DND-41 (cell line): ENCODE measurements at regions not wholly inside any gene's neighbourhood (a gene's known extent, or its start where the extent isn't known, plus 50 kb on each side); places are given as distances from the start of the nearest gene placed in this dataset.

ENCODE experiments used
- ATAC-seq: fragments of 200-7000 bp; cut with Tn5 transposase; 3 replicates; pipeline ENCODE4 v1.9.1; 2021; ENCODE audit warnings: low read depth; ENCODE audit not compliant: insufficient read depth
- DNase-seq: peaks from one replicate; pipeline ENCODE4 v3.0.0-alpha.2; 2020
- H2AFZ ChIP-seq: 2 replicates; pipeline ENCODE4 v1.6.0; 2012; ENCODE audit warnings: low read depth, low read length
- H3K27ac ChIP-seq: 2 replicates; pipeline ENCODE4 v1.5.1; 2012; ENCODE audit warnings: low read length, inconsistent platforms
- H3K27me3 ChIP-seq: fragments of 200-600 bp; sonication (generic); 2 replicates; pipeline ENCODE4 v1.6.0; 2012; ENCODE audit warnings: low read length, mild to moderate bottlenecking, inconsistent platforms; ENCODE audit not compliant: insufficient read depth, poor library complexity
- H3K36me3 ChIP-seq: 2 replicates; pipeline ENCODE4 v1.5.1; 2012; ENCODE audit warnings: low read length, inconsistent platforms; ENCODE audit not compliant: insufficient read depth
- H3K4me1 ChIP-seq: 2 replicates; pipeline ENCODE4 v1.5.1; 2012; ENCODE audit warnings: mild to moderate bottlenecking, low read length; ENCODE audit not compliant: insufficient read depth
- H3K4me2 ChIP-seq: 2 replicates; pipeline ENCODE4 v1.6.0; 2012; ENCODE audit warnings: mild to moderate bottlenecking, moderate library complexity, low read length, inconsistent platforms; ENCODE audit not compliant: insufficient read depth
- H3K4me3 ChIP-seq, 2 experiments: fragments of 200-600 bp in 1 of 2; shearing (Covaris generic) in 1 of 2; 2 replicates each; pipeline ENCODE4 v1.5.1; 2012 to 2016; ENCODE audit warnings: inconsistent platforms in 2 of 2, low read length in 2 of 2, mild to moderate bottlenecking in 2 of 2, low read depth in 1 of 2, moderate library complexity in 1 of 2
- H3K79me2 ChIP-seq: 2 replicates; pipeline ENCODE4 v1.6.0; 2012; ENCODE audit warnings: low read length, inconsistent platforms; ENCODE audit not compliant: insufficient read depth
- H3K9ac ChIP-seq: 2 replicates; pipeline ENCODE4 v1.6.0; 2012; ENCODE audit warnings: low read depth, mild to moderate bottlenecking, inconsistent platforms, low read length, moderate library complexity
- H3K9me3 ChIP-seq: 2 replicates; pipeline ENCODE4 v1.5.1; 2012; ENCODE audit warnings: low read length, moderate library complexity, mild to moderate bottlenecking, inconsistent platforms; ENCODE audit not compliant: insufficient read depth, severe bottlenecking
- H4K20me1 ChIP-seq: 2 replicates; pipeline ENCODE4 v1.6.0; 2012; ENCODE audit warnings: low read length; ENCODE audit not compliant: insufficient read depth
- EZH2 ChIP-seq: IDR thresholded peaks from 3 replicates; pipeline ENCODE4 v1.6.1; 2012; ENCODE audit warnings: borderline replicate concordance, low read depth, mild to moderate bottlenecking, moderate library complexity, low read length, inconsistent platforms; ENCODE audit not compliant: severe bottlenecking
- TF ChIP-seq, protein P1 (sequence below): IDR thresholded peaks from 2 replicates; pipeline ENCODE4 v1.5.1; 2012; ENCODE audit warnings: borderline replicate concordance, low read length, moderate library complexity, mild to moderate bottlenecking; ENCODE audit not compliant: poor library complexity, severe bottlenecking; ENCODE audit errors: extremely low read depth

GRCh38 chr12:43022838-43023237 is 433.3 kb upstream of the PRICKLE1 start:
- H3K4me1 ChIP-seq = no peaks in the 10 kb centered on the region
- no peaks in the 10 kb centered on the region for H3K36me3 ChIP-seq
- no peak overlapping the region for H2AFZ ChIP-seq
- H3K4me2 ChIP-seq = no peak overlapping the region
- no peak overlapping the region for H3K9ac ChIP-seq
- no peaks in the 10 kb centered on the region for H3K27me3 ChIP-seq
- H4K20me1 ChIP-seq = no peaks in the 10 kb centered on the region
- no peak overlapping the region for H3K27ac ChIP-seq
- H3K79me2 ChIP-seq = no peaks in the 10 kb centered on the region
- no peak for DNase-seq
- no peak for ATAC-seq
- no peaks in the 10 kb centered on the region for H3K9me3 ChIP-seq
- TF ChIP-seq EZH2 = no peak
- TF ChIP-seq, protein P1, sequence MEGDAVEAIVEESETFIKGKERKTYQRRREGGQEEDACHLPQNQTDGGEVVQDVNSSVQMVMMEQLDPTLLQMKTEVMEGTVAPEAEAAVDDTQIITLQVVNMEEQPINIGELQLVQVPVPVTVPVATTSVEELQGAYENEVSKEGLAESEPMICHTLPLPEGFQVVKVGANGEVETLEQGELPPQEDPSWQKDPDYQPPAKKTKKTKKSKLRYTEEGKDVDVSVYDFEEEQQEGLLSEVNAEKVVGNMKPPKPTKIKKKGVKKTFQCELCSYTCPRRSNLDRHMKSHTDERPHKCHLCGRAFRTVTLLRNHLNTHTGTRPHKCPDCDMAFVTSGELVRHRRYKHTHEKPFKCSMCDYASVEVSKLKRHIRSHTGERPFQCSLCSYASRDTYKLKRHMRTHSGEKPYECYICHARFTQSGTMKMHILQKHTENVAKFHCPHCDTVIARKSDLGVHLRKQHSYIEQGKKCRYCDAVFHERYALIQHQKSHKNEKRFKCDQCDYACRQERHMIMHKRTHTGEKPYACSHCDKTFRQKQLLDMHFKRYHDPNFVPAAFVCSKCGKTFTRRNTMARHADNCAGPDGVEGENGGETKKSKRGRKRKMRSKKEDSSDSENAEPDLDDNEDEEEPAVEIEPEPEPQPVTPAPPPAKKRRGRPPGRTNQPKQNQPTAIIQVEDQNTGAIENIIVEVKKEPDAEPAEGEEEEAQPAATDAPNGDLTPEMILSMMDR = no peak
- H3K4me3 ChIP-seq = no peak overlapping the region

DNA sequence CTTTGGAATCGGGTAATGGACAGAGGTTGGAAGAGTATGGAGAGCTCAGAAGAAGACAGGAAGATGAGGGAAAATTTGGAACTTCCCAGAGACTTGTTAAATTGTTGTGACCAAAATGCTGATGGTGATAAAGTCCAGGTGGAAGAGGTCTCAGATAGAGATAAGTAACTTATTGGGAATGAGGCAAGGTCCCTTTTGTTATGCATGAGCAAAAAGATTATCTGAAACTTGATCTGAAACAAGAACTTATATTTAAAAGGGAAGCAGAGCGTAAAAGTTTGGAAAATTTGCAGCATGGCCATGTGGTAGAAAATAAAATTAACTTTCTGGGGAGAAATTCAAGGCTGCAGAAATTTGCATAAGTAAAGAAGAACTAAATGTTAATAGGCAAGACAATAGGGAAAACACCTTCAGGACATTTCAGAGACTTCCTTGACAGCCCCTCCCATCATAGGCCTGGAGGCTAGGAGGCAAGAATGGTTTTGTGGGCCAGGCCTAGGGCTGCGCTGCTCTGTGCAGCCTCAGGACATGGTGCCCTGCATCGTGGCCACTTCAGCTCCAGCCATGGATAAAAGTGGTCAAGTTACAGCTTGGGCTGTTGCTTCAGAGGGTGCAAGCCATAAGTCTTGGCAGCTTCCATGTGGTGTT is 425.7 kb upstream of the PRICKLE1 start:
- Histone ChIP-seq H3K79me2 (no peaks in the 10 kb centered on the region), H3K4me3 (no peak overlapping the region), H3K27ac (no peak overlapping the region), H3K4me2 (no peak overlapping the region), H3K9ac (no peak overlapping the region), H2AFZ (no peak overlapping the region), H3K9me3 (no peaks in the 10 kb centered on the region), H3K4me1 (no peaks in the 10 kb centered on the region), H3K36me3 (no peaks in the 10 kb centered on the region), H4K20me1 (no peaks in the 10 kb centered on the region), H3K27me3 (no peaks in the 10 kb centered on the region)
- DNase-seq (no peak), ATAC-seq (no peak)
- TF ChIP-seq, protein P1 = no peak
- no peak for TF ChIP-seq EZH2

DNA sequence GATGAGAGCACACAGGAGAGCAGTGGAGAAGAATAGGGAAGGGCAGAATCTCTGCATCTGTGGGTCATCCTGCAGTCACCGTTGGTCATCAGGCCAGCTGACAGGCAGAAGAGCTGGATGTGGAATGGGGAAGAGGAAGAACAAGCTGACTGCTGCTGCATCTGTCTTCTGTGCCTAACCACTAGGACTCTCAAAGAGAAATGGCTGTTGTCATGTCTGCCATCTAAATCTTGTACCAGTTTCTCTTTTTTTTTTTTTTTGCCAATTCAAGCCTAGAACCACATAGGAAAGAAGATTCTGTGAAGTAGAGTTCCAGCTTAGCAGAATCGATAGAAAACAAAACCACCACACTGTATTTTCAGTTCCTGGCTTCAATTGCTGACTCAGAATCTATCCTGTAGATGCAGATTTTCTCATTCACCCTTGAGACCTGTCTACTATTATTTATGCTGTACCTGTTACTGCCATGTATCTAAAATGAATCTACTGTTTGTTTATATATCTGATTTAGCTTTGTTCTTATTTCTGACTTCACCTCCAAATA is 421.9 kb upstream of the PRICKLE1 start:
- Histone ChIP-seq H4K20me1 (no peaks in the 10 kb centered on the region), H3K4me3 (no peak overlapping the region), H3K4me2 (no peak overlapping the region), H3K36me3 (no peaks in the 10 kb centered on the region), H3K9me3 (no peaks in the 10 kb centered on the region), H3K27me3 (no peaks in the 10 kb centered on the region), H3K9ac (no peak overlapping the region), H3K4me1 (no peaks in the 10 kb centered on the region), H2AFZ (no peak overlapping the region), H3K79me2 (no peaks in the 10 kb centered on the region), H3K27ac (no peak overlapping the region)
- no peak for DNase-seq
- no peak for TF ChIP-seq EZH2
- TF ChIP-seq, protein P1 = no peak
- ATAC-seq = no peak
